HepG2 (cell line): ENCODE measurements at regions not wholly inside any gene's neighbourhood (a gene's known extent, or its start where the extent isn't known, plus 50 kb on each side); places are given as distances from the start of the nearest gene placed in this dataset.

Source experiments
- PAF1 ChIP-seq: IDR thresholded peaks from 2 replicates; pipeline ENCODE4 v1.6.1; 2016; ENCODE audit warnings: missing genetic modification reagents, missing compliant biosample characterization
- ZHX2 ChIP-seq, 2 experiments: sonication (generic) in 1 of 2; formaldehyde crosslinking in 1 of 2; IDR thresholded peaks; 2 replicates each; pipeline versions ENCODE4 v1.6.1 to v1.9.0; 2014 to 2022; ENCODE audit warnings: antibody characterized with exemption in 1 of 2, borderline replicate concordance in 1 of 2, inconsistent platforms in 1 of 2, low read depth in 1 of 2, missing genetic modification reagents in 1 of 2
- ZNF501 ChIP-seq: sonication (generic); formaldehyde crosslinking; IDR thresholded peaks from 2 replicates; pipeline ENCODE4 v1.5.1; 2020; ENCODE audit warnings: mild to moderate bottlenecking, moderate library complexity, missing genetic modification reagents

GRCh38 chr6:148059869-148060268 lies 282.8 kb upstream of the SASH1 start:
- no peak for TF ChIP-seq ZNF501 (CRISPR knock-in tag)
- no peak for TF ChIP-seq ZHX2 (IDR thresholded peaks at IDR 0.05; ENCODE audit: low read depth)
- TF ChIP-seq ZHX2 (CRISPR knock-in tag; IDR thresholded peaks at IDR 0.05; ENCODE audit: borderline replicate concordance) = no peak
- TF ChIP-seq PAF1 (CRISPR knock-in tag) = no peak
